K562 (cell line): ENCODE measurements at regions not wholly inside any gene's neighbourhood (a gene's known extent, or its start where the extent isn't known, plus 50 kb on each side); places are given as distances from the start of the nearest gene placed in this dataset.

ENCODE experiments used
- ATAC-seq: fragments of 200-7000 bp; cut with Tn5 transposase; 3 replicates; pipeline ENCODE4 v1.9.1; 2020; ENCODE audit warnings: moderate library complexity
- BruUV-seq: library from RNA; stranded (reverse); fragments of 400-500 nt; replicated peaks from 2 replicates; lab custom pipeline; 2021; lab: Mats Ljungman, UMichigan
- CTCF ChIA-PET: fragments of 300-600 bp; formaldehyde crosslinking; extraction: SDS; loops from one replicate; lab custom pipeline; 2021; ENCODE audit warnings: low intra/inter-chr PET ratio; lab: Yijun Ruan, JAX
- POLR2A ChIA-PET: fragments of 300-600, 350-650 bp; sonication (Branson Sonifier 250); formaldehyde crosslinking; extraction: SDS; loops from one replicate; lab custom pipeline; 2021; ENCODE audit warnings: antibody characterized with exemption, inconsistent platforms; lab: Yijun Ruan, JAX
- DNase-seq, 4 experiments: peaks; one replicate each; pipeline versions ENCODE4 v3.0.0 to v3.0.0-alpha.2; 2011 to 2018; ENCODE audit warnings: low spot score in 3 of 4, mixed read lengths in 3 of 4; ENCODE audit errors: extremely low read depth in 1 of 4
- FAIRE-seq: peaks from 2 replicates; lab custom pipeline; 2011; peaks lifted over from hg19 to GRCh38; lab: Jason Lieb, UNC
- H2AFZ ChIP-seq: 2 replicates; pipeline ENCODE4 v1.6.0; 2011; ENCODE audit warnings: low read depth, low read length, control low read depth, inconsistent platforms
- H3K27ac ChIP-seq: fragments of 200-600 bp; 3 replicates; pipeline ENCODE4 v1.8.0; 2011; ENCODE audit warnings: low read depth, mild to moderate bottlenecking, control low read depth, inconsistent platforms, low read length, moderate library complexity, mixed read lengths; ENCODE audit errors: extremely low read depth
- H3K27me3 ChIP-seq, 2 experiments: fragments of 300-600 bp in 1 of 2; 2 replicates in 1 of 2; 3 replicates in 1 of 2; pipeline versions ENCODE4 v1.6.0 to v1.8.0; 2011; ENCODE audit warnings: inconsistent platforms in 2 of 2, low read length in 2 of 2, mild to moderate bottlenecking in 1 of 2, mixed read lengths in 1 of 2, moderate library complexity in 1 of 2; ENCODE audit not compliant: control insufficient read depth in 2 of 2, insufficient read depth in 2 of 2
- H3K36me3 ChIP-seq: fragments of 300-600 bp; 3 replicates; pipeline ENCODE4 v1.8.0; 2011; ENCODE audit warnings: mild to moderate bottlenecking, low read length, inconsistent platforms; ENCODE audit not compliant: control insufficient read depth, insufficient read depth
- H3K4me1 ChIP-seq, 2 experiments: fragments of 200-600 bp in 1 of 2; replicated peaks in 1 of 2; 2 replicates in 1 of 2; 3 replicates in 1 of 2; pipeline versions ENCODE4 v1.5.1 to v1.8.0; 2011; ENCODE audit warnings: inconsistent platforms in 2 of 2, low read length in 2 of 2, mild to moderate bottlenecking in 1 of 2, mixed read lengths in 1 of 2, moderate library complexity in 1 of 2; ENCODE audit not compliant: control insufficient read depth in 2 of 2, insufficient read depth in 2 of 2
- H3K4me2 ChIP-seq: 2 replicates; pipeline ENCODE4 v1.6.1; 2011; ENCODE audit warnings: low read length, control low read depth, inconsistent platforms, mixed read lengths; ENCODE audit not compliant: insufficient read depth
- H3K4me3 ChIP-seq: fragments of 200-600 bp; sonication (generic), shearing (Covaris generic); 2 replicates; pipeline ENCODE4 v1.5.1; 2016; ENCODE audit warnings: control low read depth, inconsistent platforms
- H3K79me2 ChIP-seq: fragments of 200-600 bp; 3 replicates; pipeline ENCODE4 v1.8.0; 2011; ENCODE audit warnings: low read length, inconsistent platforms; ENCODE audit not compliant: control insufficient read depth, insufficient read depth
- H3K9ac ChIP-seq, 2 experiments: 2 replicates each; pipeline versions ENCODE4 v1.6.0 to v1.6.1; 2011; ENCODE audit warnings: low read depth in 2 of 2, low read length in 2 of 2, control low read depth in 1 of 2, inconsistent platforms in 1 of 2, mild to moderate bottlenecking in 1 of 2, mixed read lengths in 1 of 2; ENCODE audit not compliant: insufficient read depth in 1 of 2
- H3K9me1 ChIP-seq: one replicate; pipeline ENCODE4 v1.6.0; 2011; ENCODE audit warnings: inconsistent platforms, mild to moderate bottlenecking, low read length, moderate library complexity; ENCODE audit not compliant: control insufficient read depth, insufficient read depth
- H3K9me3 ChIP-seq: replicated peaks from 2 replicates; pipeline ENCODE4 v1.5.1; 2011; ENCODE audit warnings: low read depth, low read length, inconsistent platforms; ENCODE audit not compliant: control insufficient read depth, insufficient read depth
- H4K20me1 ChIP-seq: replicated peaks from 2 replicates; pipeline ENCODE4 v1.6.1; 2011; ENCODE audit warnings: low read length, inconsistent platforms, mixed read lengths; ENCODE audit not compliant: control insufficient read depth, insufficient read depth
- ADNP ChIP-seq: fragments of 200-800 bp; sonication (Bioruptor generic); IDR thresholded peaks from 2 replicates; pipeline ENCODE4 v1.6.1; 2016; ENCODE audit warnings: missing genetic modification characterization, missing compliant biosample characterization
- ATF7 ChIP-seq: fragments of 450-650 bp; IDR thresholded peaks from 2 replicates; pipeline ENCODE4 v1.7.1; 2014; ENCODE audit warnings: mild to moderate bottlenecking, moderate library complexity
- CBX2 ChIP-seq: fragments of 200-600 bp; sonication (generic); IDR thresholded peaks from one replicate; pipeline ENCODE4 v1.6.1; 2012; ENCODE audit warnings: mild to moderate bottlenecking, low read length, inconsistent platforms; ENCODE audit not compliant: insufficient read depth, poor library complexity, severe bottlenecking
- MBD2 ChIP-seq: sonication (generic); IDR thresholded peaks from 2 replicates; pipeline ENCODE4 v1.6.1; 2016; ENCODE audit warnings: low read depth, borderline replicate concordance
- ZBED1 ChIP-seq: IDR thresholded peaks from 2 replicates; pipeline ENCODE4 v1.6.1; 2014
- ZNF79 ChIP-seq: fragments of 250-450 bp; sonication (Bioruptor Pico); IDR thresholded peaks from 2 replicates; pipeline ENCODE4 v1.4.0; 2020; ENCODE audit warnings: low read depth, mild to moderate bottlenecking, moderate library complexity
- WGBS: fragments of 100-300 bp; shearing (Covaris generic); methylation state at CpG from one replicate; pipeline ENCODE4 v1.1.6; 2016; ENCODE audit warnings: low coverage, mixed read lengths; ENCODE audit not compliant: insufficient coverage; ENCODE audit errors: missing lambda C conversion rate; 5-methylcytosine and 5-hydroxymethylcytosine counted together
- in situ Hi-C: fragments of 300-500 bp; cut with MboI; formaldehyde crosslinking; loops from 4 replicates; pipeline ENCODE4 v1.15.0; 2018; ENCODE audit warnings: inconsistent platforms, mixed read lengths
- intact Hi-C: fragments of 100-400 bp; cut with micrococcal nuclease; formaldehyde crosslinking; loops from 2 replicates; pipeline ENCODE4 v1.14.2; 2022
- TF ChIP-seq, protein P1 (sequence below): sonication (generic); formaldehyde crosslinking; IDR thresholded peaks from 2 replicates; pipeline ENCODE4 v1.8.1; 2023; ENCODE audit warnings: mild to moderate bottlenecking, missing genetic modification reagents

GRCh38 chr9:38138276-38138675 is 69.2 kb upstream of the SHB start:
- Histone ChIP-seq H3K4me3 (no peak overlapping the region), H3K9me3 (no peaks in the 10 kb centered on the region), H4K20me1 (no peaks in the 10 kb centered on the region; the same call in 1 of the 2 replicates), H3K27ac (no peak overlapping the region), H3K79me2 (no peaks in the 10 kb centered on the region), H3K9me1 (no peaks in the 10 kb centered on the region), H3K4me2 (no peak overlapping the region), H2AFZ (no peak overlapping the region), H3K36me3 (no peaks in the 10 kb centered on the region), H3K4me1 (no peaks in the 10 kb centered on the region), H3K27me3 (peaks cover 38 to 59% of the 10 kb centered on the region in 2 experiments), H3K9ac (no peak overlapping the region)
- WGBS, result 0% methylated on average over 4 of the region's 4 CpGs
- no peak for ATAC-seq
- ChIA-PET CTCF (no interaction called here), POLR2A (interaction anchor here (1.3 kb wide), 1 partner anchor 10 kb away, joined by 3 read pairs; no protein-coding TSS in a partner anchor)
- in situ Hi-C loops (no loop called here), intact Hi-C loops (no loop called here)
- no peak for DNase-seq
- TF ChIP-seq CBX2 (peak; percentile 21), MBD2 (no peak)
- TF ChIP-seq, protein P1, sequence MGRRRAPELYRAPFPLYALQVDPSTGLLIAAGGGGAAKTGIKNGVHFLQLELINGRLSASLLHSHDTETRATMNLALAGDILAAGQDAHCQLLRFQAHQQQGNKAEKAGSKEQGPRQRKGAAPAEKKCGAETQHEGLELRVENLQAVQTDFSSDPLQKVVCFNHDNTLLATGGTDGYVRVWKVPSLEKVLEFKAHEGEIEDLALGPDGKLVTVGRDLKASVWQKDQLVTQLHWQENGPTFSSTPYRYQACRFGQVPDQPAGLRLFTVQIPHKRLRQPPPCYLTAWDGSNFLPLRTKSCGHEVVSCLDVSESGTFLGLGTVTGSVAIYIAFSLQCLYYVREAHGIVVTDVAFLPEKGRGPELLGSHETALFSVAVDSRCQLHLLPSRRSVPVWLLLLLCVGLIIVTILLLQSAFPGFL (CRISPR knock-in tag), result no peak
- FAIRE-seq, result no peak
- no TSS peak for BruUV-seq

- Histone ChIP-seq H3K9ac (no peak overlapping the region), H3K4me1 (no peaks in the 10 kb centered on the region), H3K4me2 (no peak overlapping the region), H3K36me3 (no peaks in the 10 kb centered on the region), H3K27ac (no peak overlapping the region), H4K20me1 (no peaks in the 10 kb centered on the region; the same call in 1 of the 2 replicates), H3K4me3 (no peak overlapping the region), H3K79me2 (no peaks in the 10 kb centered on the region), H3K9me3 (no peaks in the 10 kb centered on the region), H3K27me3 (peaks cover 40 to 63% of the 10 kb centered on the region in 2 experiments), H3K9me1 (no peaks in the 10 kb centered on the region), H2AFZ (no peak overlapping the region)
- BruUV-seq, result no TSS peak
- in situ Hi-C loops (no loop called here), intact Hi-C loops (no loop called here)
- WGBS, result 2% methylated on average over 5 of the region's 5 CpGs
- ATAC-seq (no peak), DNase-seq (no peak), FAIRE-seq (no peak)
- ChIA-PET CTCF (no interaction called here), POLR2A (interaction anchor here (0.6 to 1.5 kb wide), 3 partner anchors 9 to 252 kb away, joined by 3 to 9 read pairs (median 3); no protein-coding TSS in a partner anchor)
- TF ChIP-seq ZBED1 (no peak), ADNP (tag) (no peak), ATF7 (no peak), ZNF79 (CRISPR knock-in tag) (no peak)
Observed at GRCh38 chr9:38137342-38137741, 68.3 kb upstream of the SHB start.
